Left kidney (tissue), 1 donor: ENCODE measurements at regions not wholly inside any gene's neighbourhood (a gene's known extent, or its start where the extent isn't known, plus 50 kb on each side); places are given as distances from the start of the nearest gene placed in this dataset.

Experiments
- DNase-seq: peaks from one replicate; pipeline ENCODE4 v3.0.0-alpha.2; 2013

GRCh38 chr7:50962962-50963374, 180.3 kb upstream of the GRB10 start:
- no peak for DNase-seq

- no peak for DNase-seq
Measured at GRCh38 chr7:50962281-50962883, 179.7 kb upstream of the GRB10 start.

GRCh38 chr7:50960621-50961310, 178.1 kb upstream of the GRB10 start:
- no peak for DNase-seq

GRCh38 chr7:50959991-50960390, 177.3 kb upstream of the GRB10 start:
- no peak for DNase-seq

- no peak for DNase-seq
Measured at GRCh38 chr7:50959560-50959959, 176.9 kb upstream of the GRB10 start.

GRCh38 chr7:50957855-50958254, 175.2 kb upstream of the GRB10 start:
- no peak for DNase-seq

- DNase-seq = no peak
Measured at GRCh38 chr7:50957431-50957830, 174.7 kb upstream of the GRB10 start.

GRCh38 chr7:50956522-50957155, 173.9 kb upstream of the GRB10 start:
- no peak for DNase-seq

- DNase-seq = no peak
Measured at GRCh38 chr7:50954716-50955115, 172.0 kb upstream of the GRB10 start.

- no peak for DNase-seq
Measured at GRCh38 chr7:50954245-50954644, 171.5 kb upstream of the GRB10 start.

GRCh38 chr7:50953820-50954219, 171.1 kb upstream of the GRB10 start:
- DNase-seq = no peak

GRCh38 chr7:50953303-50953702, 170.6 kb upstream of the GRB10 start:
- no peak for DNase-seq

GRCh38 chr7:50952544-50952943, 169.8 kb upstream of the GRB10 start:
- DNase-seq = no peak

GRCh38 chr7:50952120-50952519, 169.4 kb upstream of the GRB10 start:
- no peak for DNase-seq

- no peak for DNase-seq
Measured at GRCh38 chr7:50943482-50943881, 160.8 kb upstream of the GRB10 start.

GRCh38 chr7:50941525-50941924, 158.8 kb upstream of the GRB10 start:
- no peak for DNase-seq

- DNase-seq = no peak
Measured at GRCh38 chr7:50940621-50941020, 157.9 kb upstream of the GRB10 start.

- no peak for DNase-seq
Measured at GRCh38 chr7:50939021-50939420, 156.3 kb upstream of the GRB10 start.

- DNase-seq = no peak
Measured at GRCh38 chr7:50937727-50938126, 155.0 kb upstream of the GRB10 start.

- no peak for DNase-seq
Measured at GRCh38 chr7:50926049-50926448, 143.4 kb upstream of the GRB10 start.

GRCh38 chr7:50923476-50923875, 140.8 kb upstream of the GRB10 start:
- DNase-seq = no peak

- no peak for DNase-seq
Measured at GRCh38 chr7:50921114-50921813, 138.6 kb upstream of the GRB10 start.

- no peak for DNase-seq
Measured at GRCh38 chr7:50920031-50920635, 137.4 kb upstream of the GRB10 start.
